ENCODE measurements at regions not wholly inside any gene's neighbourhood (a gene's known extent, or its start where the extent isn't known, plus 50 kb on each side); places are given as distances from the start of the nearest gene placed in this dataset.
A peak's percentile ranks its signal among the peaks of the same experiment; 100 is the strongest.
"Not testable (repeated sequence)": the region's sequence is repeated elsewhere in the genome, so short reads cannot be mapped to it uniquely, and the experiment has no call there.

- no peak for DNase-seq (ENCODE audit: low spot score)
Measured at GRCh38 chr1:30123896-30124295, 599.5 kb downstream of the MATN1 start.

GRCh38 chr1:30123036-30123435 is 600.3 kb downstream of the MATN1 start:
- no peak for DNase-seq (ENCODE audit: low spot score)

- DNase-seq (ENCODE audit: low spot score) = no peak
Measured at GRCh38 chr1:30120245-30121000, 603.0 kb downstream of the MATN1 start.

- DNase-seq (ENCODE audit: low spot score) = no peak
Measured at GRCh38 chr1:30117685-30118084, 605.7 kb downstream of the MATN1 start.

GRCh38 chr1:30111431-30111830 is 612.0 kb downstream of the MATN1 start:
- peak; percentile 19 for DNase-seq (ENCODE audit: low spot score)

- DNase-seq (ENCODE audit: low spot score) = no peak
Measured at GRCh38 chr1:30110846-30111245, 612.5 kb downstream of the MATN1 start.

- no peak for DNase-seq (ENCODE audit: low spot score)
Measured at GRCh38 chr1:30109853-30110252, 613.5 kb downstream of the MATN1 start.

- no peak for DNase-seq (ENCODE audit: low spot score)
Measured at GRCh38 chr1:30108186-30108585, 615.2 kb downstream of the MATN1 start.

- DNase-seq (ENCODE audit: low spot score) = peak; percentile 41
Measured at GRCh38 chr1:30106125-30106524, 617.3 kb downstream of the MATN1 start.

GRCh38 chr1:30104551-30104950 is 618.8 kb downstream of the MATN1 start:
- DNase-seq (ENCODE audit: low spot score) = no peak

GRCh38 chr1:30103708-30104411 is 619.5 kb downstream of the MATN1 start:
- no peak for DNase-seq (ENCODE audit: low spot score)

GRCh38 chr1:30102605-30103004 is 620.8 kb downstream of the MATN1 start:
- DNase-seq (ENCODE audit: low spot score) = no peak

- DNase-seq (ENCODE audit: low spot score) = no peak
Measured at GRCh38 chr1:30101487-30102227, 621.7 kb downstream of the MATN1 start.

GRCh38 chr1:30101016-30101415 is 622.4 kb downstream of the MATN1 start:
- no peak for DNase-seq (ENCODE audit: low spot score)

GRCh38 chr1:30100524-30100862 is 622.9 kb downstream of the MATN1 start:
- DNase-seq (ENCODE audit: low spot score) = no peak

GRCh38 chr1:30099587-30100523 is 623.5 kb downstream of the MATN1 start:
- no peak for DNase-seq (ENCODE audit: low spot score)

GRCh38 chr1:30097851-30098250 is 625.5 kb downstream of the MATN1 start:
- DNase-seq (ENCODE audit: low spot score) = not testable (repeated sequence)

GRCh38 chr1:30095451-30096025 is 627.8 kb downstream of the MATN1 start:
- no peak for DNase-seq (ENCODE audit: low spot score)

GRCh38 chr1:30095051-30095450 is 628.3 kb downstream of the MATN1 start:
- no peak for DNase-seq (ENCODE audit: low spot score)

GRCh38 chr1:30092051-30092858 is 631.1 kb downstream of the MATN1 start:
- DNase-seq (ENCODE audit: low spot score) = no peak

Data from SW480 (cell line).